Mesenteric fat pad (tissue), 1 donor: ENCODE measurements at regions not wholly inside any gene's neighbourhood (a gene's known extent, or its start where the extent isn't known, plus 50 kb on each side); places are given as distances from the start of the nearest gene placed in this dataset.

Experiments
- DNase-seq: peaks from one replicate; pipeline ENCODE4 v3.0.0-alpha.2; 2020; ENCODE audit warnings: low spot score
- donor health status: DM: yes; HTN: yes; CAD: no.

DNA sequence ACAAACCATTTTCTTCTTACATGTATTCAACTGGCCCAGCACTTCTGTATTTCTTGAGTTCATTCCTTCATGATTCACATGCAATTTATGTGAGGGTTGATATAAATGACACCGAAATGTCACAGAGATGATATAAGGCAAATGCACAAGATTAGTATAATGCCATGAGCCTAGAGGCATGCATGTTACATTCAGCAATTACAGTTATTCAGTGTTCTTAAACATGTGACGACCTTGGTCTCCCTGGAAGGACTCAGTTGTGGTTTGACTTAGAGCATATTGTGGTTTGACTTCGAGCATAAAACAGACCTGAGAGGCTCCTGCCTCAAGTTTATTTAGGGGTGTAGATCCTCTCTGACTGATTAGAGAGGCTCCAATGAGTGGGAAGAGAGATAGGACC is 752.1 kb upstream of the POM121L12 start:
- DNase-seq, result no peak

DNA sequence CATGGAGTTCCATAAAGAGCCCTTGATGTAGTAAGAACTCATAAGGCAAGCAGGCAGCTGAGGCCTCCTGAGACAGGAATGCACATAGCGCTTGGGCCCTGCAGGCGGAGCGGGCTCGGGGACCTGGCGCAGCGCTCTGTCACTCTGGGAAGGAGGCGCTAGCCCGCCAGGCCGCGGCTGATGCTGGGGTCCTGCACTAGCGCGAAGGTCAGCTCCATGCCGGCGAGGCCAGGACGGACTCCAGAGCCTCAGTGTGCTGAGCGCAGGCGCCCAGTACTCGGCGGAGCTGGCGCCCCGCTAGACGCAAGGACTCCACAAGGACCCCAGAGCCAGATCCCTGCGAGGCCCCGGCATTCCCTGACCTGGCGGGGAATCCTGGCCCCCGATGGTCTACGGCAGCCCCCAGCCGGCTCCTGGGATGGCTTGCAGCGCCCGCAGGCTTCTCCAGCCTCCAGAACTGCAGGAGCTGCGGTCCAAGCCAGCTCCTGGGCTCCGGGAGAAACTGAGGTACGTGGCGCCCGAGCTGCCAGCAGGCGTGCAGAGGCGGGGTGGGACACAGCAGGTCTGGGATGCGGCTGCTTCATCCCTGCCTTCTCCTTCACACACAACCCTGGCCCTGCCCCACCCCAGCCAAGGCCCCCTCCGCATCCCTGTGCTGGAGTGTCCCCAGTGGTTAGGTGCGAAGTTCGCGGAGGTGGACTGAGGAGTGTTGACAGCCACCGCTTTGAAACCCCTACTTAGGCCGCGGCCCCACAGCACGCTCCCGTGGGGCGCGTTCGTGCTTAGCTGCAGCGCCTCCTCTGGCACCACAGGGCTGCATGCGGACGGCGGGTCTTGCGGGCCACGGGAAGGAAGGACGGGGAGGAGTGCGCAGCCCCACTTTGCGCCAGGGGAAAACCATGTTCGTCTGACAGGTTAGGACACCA is 761.5 kb upstream of the POM121L12 start:
- no peak for DNase-seq

DNA sequence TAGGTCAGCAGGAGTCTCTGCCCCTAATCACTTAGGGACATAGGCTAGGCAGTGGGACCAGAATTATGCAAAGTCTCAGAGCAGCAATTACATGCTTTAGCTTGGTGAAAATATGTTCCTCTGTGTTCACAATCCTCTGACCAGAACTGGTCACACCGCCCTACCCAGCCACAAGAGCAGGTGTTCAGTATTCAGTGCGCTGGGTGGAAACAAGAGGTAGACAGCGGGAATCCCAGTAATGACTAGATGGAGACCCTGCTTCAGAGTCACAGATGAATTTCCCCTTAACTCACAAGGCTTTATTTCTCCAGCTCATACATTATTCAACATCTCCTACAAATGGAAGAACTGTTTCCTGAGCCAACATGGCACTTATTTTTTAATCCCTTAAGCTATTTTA is 763.7 kb upstream of the POM121L12 start:
- DNase-seq, result no peak

DNA sequence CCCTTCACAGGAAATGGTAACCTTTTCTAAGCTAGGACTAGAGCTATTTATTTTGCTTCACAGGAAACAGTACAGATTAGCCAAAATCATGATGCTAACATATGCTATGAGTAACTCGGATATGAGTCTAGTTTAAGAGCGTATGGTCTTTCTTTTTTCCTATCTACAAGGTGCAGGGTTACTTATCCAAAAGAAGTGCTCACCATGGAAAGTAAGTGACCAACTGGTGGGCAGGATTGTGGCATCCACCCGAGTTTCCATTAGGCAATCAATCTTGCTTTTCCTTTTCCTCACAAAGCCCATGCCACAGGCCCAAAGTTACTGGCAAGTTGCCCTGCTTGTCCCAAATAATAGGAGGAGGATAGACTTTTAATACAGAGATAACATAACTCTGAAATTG is 765.1 kb upstream of the POM121L12 start:
- DNase-seq, result no peak

DNA sequence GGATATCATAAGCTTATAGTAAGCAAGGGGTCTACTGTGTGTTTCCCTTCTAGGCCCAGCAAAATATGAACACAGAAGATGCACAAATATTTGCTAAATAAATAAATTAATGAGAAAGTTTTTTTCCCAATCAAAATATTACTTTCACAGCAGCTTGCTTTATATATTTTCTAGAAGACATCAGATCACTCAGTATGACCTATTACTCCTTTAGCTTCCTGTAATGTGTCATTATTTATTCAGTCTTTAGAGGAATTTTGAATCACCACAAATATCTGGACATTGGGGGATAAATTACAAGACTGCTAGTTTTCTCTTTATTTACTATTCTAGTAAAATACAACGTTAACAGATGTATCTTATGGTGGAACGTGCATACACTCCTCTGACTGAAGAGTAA is 765.8 kb upstream of the POM121L12 start:
- no peak for DNase-seq

DNA sequence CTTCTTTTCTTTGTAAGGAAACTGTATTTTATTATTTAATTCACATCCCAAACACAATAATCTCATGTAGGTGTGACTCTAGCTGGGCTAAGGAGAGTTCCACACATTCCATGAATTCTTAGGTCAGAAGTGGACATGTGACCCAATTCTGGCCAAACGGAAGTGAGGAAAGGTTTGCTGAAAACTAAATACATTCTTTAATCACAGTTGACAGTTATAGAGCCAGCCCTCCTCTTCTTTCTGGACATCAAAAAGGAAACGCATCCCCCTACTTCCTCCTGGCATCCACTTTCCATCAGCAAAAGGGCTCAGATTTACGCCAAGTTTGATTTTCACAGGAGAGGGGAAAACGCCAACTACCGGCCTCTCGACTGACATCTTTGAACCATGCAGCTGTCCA is 774.4 kb upstream of the POM121L12 start:
- DNase-seq, result no peak

DNA sequence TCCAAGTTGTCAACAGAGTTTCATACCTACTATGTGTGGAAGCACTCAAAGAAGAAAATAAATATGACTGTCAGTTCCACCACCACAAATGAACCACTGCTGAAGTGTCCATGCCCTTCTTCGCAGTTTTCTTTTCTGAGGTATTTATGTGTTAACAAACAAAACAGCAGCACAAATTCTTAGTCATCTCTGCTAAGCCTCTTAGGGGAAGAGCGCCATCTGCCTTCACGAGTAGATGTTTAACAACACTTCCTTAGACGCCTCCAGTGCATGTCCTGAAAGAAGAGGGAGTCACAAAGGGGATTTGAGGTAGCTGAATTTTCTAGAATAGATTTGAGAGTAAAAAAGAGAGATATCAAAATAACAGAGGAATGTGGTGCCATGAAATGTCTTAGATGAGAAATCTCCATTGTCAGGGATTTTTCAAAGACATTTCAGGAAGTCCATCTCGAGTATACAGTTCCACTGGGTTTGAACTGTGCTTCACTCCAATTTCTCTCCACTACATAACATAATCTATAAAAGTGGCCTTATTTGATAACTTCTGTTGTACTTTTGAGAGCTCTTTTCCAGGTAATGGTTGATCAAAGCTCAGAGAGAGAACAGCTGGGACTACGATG is 775.3 kb upstream of the POM121L12 start:
- DNase-seq, result no peak

DNA sequence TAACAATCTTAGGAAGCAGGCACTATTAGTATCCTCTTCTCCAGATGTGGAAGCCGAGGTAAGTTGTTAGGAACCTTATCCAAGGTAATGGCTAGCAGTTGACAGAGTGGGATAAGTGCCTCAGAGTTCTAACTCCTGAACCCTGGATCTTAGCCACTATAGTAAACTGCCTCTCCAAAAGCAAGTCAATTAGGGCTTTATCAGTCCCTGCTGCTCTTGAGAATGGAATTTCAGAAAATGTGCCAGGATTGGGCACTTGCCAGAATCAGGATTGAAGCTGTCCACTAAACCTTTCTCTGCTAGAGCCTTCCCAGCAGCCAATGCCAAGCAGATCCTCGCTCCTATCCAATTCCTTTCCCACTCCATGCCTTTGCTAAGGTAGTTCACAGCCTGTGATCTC is 777.5 kb upstream of the POM121L12 start:
- no peak for DNase-seq

DNA sequence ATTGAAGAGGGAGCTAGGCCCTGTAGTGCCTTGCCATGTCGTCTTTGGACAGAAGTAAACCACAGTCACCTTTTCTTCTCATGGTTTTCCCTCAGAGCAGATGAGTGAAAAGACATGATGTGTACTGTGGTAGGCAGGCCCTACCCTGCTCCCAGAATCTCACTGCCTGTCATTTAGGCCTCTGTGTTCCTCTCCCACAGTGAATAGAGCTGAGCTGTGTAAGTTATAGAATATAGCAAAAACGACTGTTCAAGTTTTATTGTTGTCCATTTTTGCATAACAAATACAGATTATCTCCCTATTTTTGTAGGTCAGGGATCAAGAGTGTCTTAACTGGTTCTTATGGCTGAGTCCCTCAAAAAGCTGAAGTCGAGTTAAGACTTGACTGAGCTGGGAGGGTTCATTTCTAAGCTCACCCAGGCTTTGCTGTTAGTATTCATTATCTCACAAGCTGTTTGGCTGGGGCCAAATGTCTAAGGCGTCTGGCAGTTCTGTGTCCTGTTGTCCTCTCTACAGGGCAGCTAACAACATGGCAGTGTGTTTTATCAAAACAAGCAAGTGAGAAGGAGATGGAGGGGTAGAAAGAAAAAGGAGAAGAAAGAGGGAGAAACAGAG is 780.9 kb upstream of the POM121L12 start:
- no peak for DNase-seq

DNA sequence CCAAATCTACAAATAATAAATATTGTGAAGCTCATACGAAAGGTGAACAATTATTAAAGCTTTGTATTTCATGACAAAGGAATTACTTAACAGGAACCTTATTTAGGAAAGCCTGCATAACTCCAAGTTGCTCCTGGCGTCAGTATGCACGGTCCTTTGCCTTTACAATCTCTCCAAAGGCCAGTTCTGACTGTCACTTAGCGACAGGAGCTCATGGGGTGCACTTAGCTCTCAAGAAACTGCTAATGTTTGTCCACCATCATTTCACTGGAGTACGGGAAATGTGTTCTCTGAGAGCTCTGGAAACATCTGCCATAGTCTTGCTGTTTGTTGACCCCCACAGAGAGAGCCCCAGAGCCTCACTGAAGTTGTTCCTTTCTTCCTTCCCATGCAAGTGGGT is 781.5 kb upstream of the POM121L12 start:
- DNase-seq, result no peak

DNA sequence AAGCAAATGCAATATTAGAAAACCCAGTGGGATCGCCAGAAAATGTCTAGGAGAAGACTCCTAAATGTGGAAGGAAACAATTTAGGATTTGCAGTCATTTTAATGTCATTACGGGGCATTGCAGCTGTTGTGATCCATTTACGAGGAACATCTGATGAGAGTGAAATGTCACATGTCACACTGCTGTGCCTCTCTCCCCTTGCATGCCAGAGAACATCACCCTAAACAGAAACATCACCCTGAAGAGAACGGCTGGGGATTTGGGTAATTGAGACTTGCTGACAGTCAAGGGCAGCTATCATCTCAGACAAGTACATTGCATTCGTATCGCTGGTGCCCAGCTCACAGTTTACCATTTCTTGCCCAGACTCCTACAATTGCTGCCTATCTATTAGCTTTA is 785.7 kb upstream of the POM121L12 start:
- no peak for DNase-seq

DNA sequence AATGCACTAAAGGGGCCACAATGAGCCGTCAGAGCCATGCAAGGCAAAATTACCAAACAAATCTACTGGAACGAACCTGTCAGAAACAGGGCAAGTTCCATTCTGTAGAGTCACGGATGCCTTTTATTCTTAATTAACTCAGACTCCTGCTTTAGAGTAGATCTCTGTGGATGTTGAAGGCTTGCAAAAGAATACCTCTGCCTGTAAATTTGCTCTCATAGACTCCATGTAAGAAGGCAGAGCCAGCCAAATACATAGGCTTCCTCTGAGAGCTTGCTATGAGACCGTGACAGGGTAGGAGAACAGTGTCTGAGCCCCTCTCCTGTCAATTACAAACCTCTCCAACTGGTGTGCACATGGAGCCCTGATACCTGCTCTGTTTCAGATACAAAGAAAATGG is 787.9 kb upstream of the POM121L12 start:
- no peak for DNase-seq

DNA sequence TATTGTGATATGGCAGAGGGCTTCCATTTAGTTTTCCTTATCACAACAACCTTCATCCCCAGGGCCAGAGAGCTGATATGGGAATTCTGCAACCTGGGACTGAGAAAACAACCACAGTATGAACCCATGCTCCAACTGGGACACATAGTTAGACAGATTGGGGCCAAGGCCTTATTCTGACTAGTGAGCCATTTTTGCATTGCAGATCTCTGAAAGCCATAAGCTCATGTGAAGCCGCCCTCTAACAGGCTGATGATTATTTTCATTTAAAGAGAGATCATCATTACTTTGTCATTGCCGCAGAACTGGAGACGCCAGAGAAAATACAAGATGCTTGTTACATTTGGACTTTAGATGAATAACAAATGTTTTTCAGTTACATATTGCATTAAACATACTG is 791.7 kb upstream of the POM121L12 start:
- DNase-seq, result no peak

DNA sequence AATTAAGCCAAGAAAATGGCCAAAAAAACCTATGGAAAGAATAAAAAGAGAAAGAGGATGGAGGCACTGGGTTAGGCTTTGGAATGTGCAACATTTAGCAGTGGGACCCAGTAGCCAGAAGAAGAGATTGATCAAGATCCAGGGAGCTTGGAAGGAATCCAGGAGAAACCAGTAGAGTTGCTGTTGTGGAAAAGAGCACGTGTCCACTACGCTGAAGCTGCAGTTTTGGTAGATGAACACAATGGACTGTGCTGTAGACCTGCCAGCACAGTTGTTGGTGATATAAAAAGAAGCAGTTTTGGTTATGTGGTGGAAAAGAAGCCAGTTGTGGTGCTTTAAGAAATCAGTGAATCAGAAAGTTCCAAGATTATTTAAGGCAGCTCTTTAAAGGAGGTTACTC is 802.2 kb upstream of the POM121L12 start:
- DNase-seq, result no peak

DNA sequence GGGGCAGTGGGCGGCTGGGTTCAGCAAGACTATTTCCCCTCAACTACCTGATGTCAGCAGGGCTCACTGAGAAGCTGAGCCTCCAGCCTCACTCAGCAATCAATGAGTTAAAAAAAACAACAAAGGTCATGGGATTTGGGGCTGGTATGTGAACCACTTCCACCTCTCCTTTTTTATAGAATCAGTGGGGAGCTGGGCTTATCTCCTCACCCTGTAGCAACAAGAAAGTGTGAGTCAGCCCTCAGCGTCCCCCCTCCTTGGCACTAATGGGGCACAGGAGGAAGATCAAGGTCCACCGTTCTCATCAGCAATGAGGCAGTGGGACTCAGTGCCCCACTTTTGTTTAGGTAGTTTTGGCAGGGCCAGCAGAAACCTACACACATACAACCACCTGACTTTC is 823.5 kb upstream of the POM121L12 start:
- DNase-seq, result no peak

DNA sequence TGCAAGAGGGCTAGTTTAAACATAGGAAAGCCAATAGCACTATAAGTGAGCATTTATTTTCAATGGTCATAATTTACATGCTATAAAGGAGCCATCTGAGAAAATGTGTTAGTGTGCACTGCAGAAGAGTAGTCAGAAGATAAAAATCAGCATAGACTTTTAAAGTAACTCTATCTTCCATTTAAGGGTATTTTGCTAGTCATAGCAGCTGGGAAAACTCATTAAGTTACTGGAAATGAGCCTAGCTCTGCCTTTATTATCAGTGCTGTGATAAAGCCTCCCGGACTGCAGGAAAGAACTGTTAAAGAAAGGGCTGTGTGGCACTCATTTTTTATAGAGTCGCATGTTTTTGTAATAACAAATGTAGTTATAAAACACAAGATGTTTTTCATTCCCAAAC is 825.8 kb upstream of the POM121L12 start:
- no peak for DNase-seq

DNA sequence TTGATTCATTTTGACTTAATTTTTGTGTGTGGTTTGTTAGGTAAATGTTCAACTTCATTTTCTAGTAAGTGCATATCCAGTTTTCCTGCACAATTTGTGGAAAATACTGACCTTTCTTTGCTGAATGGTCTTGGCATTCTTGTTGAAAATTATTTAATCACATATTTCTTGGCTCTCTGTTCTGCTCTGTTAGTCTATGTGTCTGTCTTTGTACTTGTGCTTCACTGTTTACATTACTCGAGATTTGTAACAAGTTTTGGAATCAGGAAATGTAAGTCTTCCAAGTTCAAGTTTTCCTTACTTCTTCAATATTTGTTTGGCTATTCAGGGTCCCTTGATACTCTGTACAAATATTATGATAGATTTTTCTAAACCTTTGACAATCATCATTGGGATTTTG is 838.2 kb upstream of the POM121L12 start:
- DNase-seq, result no peak

DNA sequence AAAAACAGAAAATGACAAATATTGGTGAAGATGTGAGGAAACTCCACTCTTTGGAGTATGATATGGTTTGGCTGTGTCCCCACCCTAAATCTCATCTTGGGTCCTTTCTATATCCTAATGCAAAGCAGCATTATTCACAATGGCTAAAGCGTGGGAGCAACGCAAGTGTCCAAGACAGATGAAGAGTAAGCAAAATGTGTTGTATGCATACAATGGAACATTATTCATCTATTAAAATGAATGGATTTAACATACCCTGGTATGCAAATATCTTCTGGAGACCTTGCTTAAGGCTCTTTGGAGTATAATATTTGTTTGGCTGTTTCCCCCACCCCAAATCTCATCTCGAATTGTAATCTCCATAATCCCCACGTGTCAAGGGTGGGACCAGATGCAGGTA is 839.8 kb upstream of the POM121L12 start:
- DNase-seq, result no peak

DNA sequence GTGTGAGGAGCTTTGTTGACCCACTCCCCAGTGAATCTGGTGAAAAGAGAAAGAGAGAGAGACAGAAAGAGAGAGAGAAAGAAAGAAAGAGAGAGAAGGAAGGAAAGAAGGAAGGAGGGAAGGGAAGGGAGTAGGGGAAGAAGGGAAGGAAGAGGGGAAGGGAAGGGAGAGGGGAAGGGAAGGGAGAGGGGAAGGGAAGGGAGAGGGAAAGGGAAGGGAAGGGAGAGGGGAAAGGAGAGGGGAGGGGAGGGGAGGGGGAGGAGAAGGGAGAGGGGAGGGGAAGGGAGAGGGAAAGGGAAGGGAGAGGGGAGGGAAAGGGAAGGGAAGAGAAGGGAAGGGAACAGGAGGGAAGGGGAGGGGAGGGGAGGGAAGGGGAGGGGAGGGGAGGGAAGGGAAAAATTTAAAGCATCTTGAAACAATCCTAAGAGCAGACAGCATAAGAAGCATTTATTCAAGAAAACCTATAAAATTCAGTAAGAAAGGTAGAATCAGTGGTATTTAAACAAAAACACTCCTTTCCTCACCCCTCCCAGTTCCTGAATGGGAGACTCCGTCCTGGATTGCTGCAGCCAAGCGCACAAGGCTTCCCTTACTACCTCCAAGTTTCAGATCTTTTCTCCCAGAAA is 846.2 kb upstream of the POM121L12 start:
- DNase-seq, result no peak

DNA sequence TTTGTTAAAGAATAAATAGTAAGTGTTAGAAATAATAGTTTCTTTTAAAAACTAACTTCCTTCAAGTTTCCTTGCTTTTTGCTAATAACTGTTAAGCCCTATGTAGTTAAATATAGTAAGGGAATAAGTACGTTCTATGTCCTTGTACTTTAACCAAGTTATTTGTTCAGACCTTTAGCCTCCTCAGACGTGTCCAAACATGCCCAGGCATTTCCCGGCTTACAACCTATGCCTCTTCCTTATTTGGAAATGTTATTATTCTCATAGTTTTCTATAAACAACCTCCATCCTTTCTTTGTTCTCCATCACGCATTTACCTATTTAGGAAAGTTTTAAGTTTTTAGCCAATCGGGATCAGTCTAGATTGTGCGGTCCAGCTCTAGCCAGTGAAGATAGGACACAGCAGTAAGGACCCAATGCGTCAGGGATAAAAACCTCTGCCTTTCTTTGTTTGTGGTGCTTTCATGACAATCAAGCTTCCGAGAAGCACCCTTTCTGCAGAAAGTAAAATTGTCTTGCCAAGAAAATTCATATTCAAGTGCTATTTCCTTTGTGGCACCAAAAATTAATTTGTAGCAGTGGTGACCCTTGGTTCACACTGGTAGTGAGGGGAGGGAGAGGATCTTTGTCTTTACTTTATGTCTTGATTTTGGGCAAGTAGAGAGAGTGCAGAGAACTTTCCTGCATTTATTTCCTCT is 851.3 kb upstream of the POM121L12 start:
- DNase-seq, result no peak

DNA sequence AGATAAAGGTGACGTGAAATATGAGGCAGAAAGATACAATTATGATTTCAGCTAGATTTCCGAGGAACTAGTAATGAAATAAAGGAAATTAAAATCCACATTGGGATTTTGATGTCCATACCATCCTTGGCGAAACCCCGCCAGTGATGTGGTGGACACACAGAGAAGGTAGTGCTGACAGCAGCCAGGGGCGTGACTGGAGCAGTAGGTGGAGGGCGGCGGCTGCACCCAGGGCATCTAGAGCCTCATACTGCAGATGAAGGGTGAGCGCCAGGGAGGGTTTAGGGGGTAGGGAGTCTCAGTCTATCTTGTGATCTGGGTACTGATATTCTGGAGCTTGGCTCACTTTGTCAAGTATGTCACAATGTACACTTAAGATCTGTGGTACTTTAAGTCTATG is 855.5 kb upstream of the POM121L12 start:
- DNase-seq, result no peak

DNA sequence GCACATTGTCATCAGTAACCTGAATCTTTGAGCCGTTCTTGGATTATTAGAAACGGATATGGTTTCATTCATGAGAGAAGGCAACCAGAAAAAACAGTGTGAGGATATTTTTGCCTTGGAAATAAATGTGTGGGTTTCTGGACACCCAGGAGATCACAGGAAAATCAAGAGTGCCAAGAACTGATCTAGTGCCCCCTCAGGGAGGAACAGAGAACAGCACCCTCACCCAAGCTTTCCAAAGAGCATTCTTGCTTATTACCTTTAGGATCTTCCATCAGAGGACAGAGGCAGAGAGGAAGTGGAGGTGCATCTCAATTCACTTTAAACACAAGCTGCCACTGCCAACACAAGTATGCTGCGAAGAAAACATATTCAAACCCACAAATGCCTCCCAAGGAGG is 851.5 kb upstream of the COBL start:
- DNase-seq, result no peak
